ENCODE measurements at regions not wholly inside any gene's neighbourhood (a gene's known extent, or its start where the extent isn't known, plus 50 kb on each side); places are given as distances from the start of the nearest gene placed in this dataset.

- TF ChIP-seq POLR2A (IDR thresholded peaks at IDR 0.05; ENCODE audit: low read depth, low read length) (no peak), TAF1 (IDR thresholded peaks at IDR 0.05; ENCODE audit: borderline replicate concordance, low read depth, low read length) (no peak), POLR2AphosphoS5 (IDR thresholded peaks at IDR 0.05; ENCODE audit: low read depth, low read length) (no peak)
Observed at GRCh38 chr2:117631152-117631945, 183.1 kb upstream of the DDX18 start.
